SH-SY5Y (cell line): ENCODE measurements at regions not wholly inside any gene's neighbourhood (a gene's known extent, or its start where the extent isn't known, plus 50 kb on each side); places are given as distances from the start of the nearest gene placed in this dataset.

Experiments used
- GATA2 ChIP-seq: IDR thresholded peaks from 2 replicates; pipeline ENCODE4 v1.6.1; 2011; ENCODE audit warnings: mild to moderate bottlenecking, low read depth, low read length
- GATA3 ChIP-seq: IDR thresholded peaks from 2 replicates; pipeline ENCODE4 v1.6.1; 2011; ENCODE audit warnings: low read depth, mild to moderate bottlenecking, low read length, moderate library complexity

GRCh38 chr2:225781145-225781544 is 381.6 kb downstream of the NYAP2 start:
- no peak for TF ChIP-seq GATA3
- no peak for TF ChIP-seq GATA2
